GM19452 (cell line): ENCODE measurements at regions not wholly inside any gene's neighbourhood (a gene's known extent, or its start where the extent isn't known, plus 50 kb on each side); places are given as distances from the start of the nearest gene placed in this dataset.
"Not testable (repeated sequence)": the region's sequence is repeated elsewhere in the genome, so short reads cannot be mapped to it uniquely, and the experiment has no call there.

Experiments used
- ATAC-seq: cut with Tn5 transposase; IDR thresholded peaks from one replicate; pipeline ENCODE4 v1.9.1; 2021; ENCODE audit not compliant: unreplicated experiment

DNA sequence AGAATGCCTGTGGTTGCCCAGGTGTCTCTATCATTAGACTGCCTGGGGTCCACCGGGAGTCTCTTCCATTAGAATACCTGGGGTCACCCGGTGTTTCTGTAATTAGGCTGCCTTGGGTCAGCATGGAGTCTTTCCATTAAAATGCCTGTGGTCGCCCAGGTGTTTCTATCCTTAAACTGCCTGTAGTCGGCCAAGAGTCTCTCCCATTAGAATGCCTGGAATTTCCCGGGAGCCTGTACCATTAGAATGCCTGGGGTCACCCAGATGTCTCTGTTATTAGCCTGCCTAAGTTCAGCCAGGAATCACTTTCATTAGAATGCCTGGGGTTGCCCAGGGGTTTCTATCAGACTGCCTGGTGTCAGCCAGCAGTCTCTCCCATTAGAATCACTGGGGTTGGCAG, 1492.8 kb downstream of the UQCRFS1 start:
- ATAC-seq: no peak

DNA sequence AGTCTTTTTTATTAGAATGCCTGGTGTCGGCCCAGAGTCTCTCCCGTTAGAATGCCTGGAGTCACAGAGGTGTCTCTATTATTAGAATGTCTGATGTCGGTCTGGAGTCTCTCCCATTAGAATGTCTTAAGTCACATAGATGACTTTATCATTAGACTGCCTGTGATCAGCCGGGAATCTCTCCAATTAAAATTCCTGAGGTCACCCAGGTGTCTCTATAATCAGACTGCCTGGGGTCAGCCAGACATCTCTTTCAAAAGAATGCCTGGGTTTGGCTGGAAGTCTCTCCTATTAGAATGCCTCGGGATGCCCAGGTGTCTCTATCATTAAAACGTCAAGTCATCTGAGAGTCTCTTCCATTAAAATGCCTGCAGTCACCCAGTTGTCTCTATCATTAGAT, 1493.9 kb downstream of the UQCRFS1 start:
- ATAC-seq: no peak

GRCh38 chr19:27718234-27718633, 1494.7 kb downstream of the UQCRFS1 start:
- no peak for ATAC-seq

DNA sequence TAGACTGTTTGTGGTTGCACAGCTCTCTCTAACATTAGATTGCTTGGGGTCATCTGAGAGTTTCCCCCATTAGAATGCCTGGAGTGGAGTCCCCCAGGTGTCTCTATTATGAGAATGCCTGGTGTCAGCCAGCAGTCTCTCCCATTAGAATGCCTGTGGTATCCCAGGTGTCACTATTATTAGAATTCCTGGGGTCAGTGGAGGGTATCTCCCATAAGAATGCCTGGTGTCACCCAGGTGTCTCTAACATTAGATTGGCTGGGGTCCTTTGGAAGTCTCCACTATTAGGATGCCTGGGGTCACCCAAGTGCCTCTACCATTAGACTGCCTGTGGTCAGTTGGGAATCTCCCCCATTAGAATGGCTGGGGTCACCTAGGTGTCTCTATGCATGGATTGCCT, 1495.1 kb downstream of the UQCRFS1 start:
- no peak for ATAC-seq

DNA sequence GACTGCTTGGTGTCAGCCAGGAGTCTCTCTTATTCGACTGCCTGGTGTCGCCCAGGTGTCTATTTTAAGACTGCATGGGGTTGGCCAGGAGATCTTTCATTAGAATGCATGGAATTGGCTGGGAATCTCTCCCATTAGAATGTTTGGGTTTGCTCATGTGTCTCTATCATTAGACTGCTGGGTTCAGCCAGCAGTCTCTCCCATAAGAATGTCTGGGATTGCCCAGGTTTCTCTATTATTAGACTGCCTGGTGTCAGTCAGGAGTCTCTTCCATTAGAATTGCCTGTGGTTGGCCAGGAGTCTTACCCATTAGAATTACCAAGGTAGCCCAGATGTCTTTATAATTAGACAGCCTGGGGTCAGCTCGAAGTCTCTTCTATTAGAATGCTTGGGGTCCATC, 1496.0 kb downstream of the UQCRFS1 start:
- ATAC-seq: no peak

DNA sequence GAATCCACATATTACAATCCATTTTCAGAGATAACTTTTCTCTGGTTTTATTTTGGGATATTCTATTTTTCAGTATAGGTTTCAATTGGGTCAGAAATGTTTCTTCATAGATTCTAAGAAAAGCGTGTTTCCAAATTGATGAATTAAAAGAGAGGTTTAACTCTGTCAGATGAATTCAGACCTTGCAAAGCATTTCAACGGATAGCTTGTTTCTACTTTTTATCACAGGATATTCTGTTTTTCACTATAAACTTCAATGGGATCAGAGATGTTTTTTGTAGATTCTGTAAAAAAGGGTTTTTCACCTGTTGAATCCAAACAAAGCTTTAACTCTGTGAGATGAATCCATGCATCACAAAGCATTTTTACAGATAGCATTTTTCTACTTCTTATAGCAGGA, 1498.1 kb downstream of the UQCRFS1 start:
- no peak for ATAC-seq

GRCh38 chr19:27709496-27709895, 1503.5 kb downstream of the UQCRFS1 start:
- no peak for ATAC-seq

DNA sequence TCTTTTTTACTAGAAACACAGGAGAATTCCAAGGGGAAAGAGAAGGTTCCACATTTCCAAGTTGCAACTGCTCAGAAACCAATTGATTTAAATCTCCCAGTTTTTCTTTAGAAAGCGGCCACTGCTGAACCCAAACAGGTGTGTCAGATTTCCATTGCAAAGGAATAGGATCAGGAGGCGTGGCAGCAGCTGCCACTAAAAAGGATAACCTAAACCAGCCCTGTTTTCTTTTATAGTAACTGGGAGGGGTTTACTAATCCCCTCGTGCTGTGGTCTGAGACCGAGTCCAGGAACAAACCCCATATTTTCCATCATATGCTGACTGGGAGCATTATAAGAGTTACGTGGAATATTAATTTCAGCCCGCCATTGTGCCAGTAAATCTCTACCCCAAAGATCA, 1504.0 kb downstream of the UQCRFS1 start:
- not testable (repeated sequence) for ATAC-seq

GRCh38 chr19:27707026-27707425, 1505.9 kb downstream of the UQCRFS1 start:
- ATAC-seq: not testable (repeated sequence)

DNA sequence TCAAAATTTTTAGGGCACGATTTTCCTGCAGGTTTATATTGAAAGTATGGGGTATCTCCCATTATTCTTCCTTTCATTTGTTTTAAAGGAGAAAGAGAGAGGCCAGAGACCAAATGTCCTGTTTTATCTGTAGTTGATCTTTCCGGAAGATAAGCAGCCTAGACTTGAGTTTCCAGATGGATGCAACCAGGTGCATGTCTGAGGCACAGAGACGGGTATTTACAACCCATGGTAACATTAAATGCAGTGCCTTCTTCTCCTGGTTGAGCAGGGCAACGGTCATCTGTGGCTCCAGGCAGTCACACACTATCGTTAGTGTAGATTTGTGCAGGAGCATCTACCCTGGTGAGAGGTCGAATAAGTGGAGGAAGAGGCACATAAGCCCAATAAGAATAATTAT, 1507.1 kb downstream of the UQCRFS1 start:
- no peak for ATAC-seq

DNA sequence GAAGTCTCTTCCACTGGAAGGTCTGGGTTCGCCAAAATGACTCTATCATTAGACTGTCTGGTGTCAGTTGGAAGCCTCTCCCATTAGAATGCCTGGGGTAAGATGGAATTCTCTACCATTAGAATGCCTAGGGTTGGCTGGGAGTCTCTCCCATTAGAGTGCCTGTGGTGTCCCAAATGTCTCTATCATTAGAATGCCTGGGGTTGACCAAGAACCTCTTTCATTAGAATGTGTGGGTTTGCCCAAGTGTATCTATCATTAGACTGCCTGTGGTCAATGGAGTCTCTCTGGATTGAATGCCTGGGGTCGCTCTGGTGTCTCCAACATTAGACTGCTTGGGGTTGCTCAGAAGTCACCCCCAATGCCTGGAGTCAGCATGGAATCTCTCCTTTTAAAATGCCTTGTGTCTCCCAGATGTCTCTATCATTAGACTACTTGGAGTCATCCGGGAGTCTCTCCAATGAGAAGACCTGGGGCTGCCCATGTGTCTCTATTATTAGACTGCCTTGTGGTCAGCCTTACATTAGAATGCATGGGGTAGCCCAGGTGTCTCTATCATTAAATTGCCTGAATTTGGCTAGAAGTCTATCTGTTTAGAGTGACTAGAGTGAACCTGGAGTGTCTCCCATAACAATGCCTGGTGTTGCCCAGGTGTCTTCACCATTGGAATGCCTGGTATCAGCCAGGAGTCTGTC, 1518.4 kb downstream of the UQCRFS1 start:
- no peak for ATAC-seq

GRCh38 chr19:27691991-27692390, 1521.0 kb downstream of the UQCRFS1 start:
- ATAC-seq: no peak

- no peak for ATAC-seq
Measured at GRCh38 chr19:27689734-27690241, 1523.2 kb downstream of the UQCRFS1 start.

DNA sequence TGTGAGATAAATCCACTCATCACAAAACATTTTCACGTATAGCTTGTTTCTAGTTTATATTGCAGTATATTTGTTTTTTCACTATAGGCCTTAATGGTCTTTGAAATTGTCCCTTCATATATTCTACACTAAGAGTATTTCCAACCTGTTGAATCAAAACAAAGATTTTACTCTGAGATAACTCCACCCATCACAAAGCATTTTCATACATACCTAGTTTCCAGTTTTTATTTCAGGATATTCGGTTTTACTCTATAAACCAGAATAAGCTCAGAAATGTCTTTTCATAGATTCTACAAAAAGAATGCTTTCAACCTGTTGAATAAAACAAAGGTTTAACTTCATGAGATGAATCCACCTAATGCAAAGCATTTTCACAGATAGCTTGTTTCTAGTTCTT, 1528.7 kb downstream of the UQCRFS1 start:
- no peak for ATAC-seq

- no peak for ATAC-seq
Measured at GRCh38 chr19:27681972-27682371, 1531.0 kb downstream of the UQCRFS1 start.

DNA sequence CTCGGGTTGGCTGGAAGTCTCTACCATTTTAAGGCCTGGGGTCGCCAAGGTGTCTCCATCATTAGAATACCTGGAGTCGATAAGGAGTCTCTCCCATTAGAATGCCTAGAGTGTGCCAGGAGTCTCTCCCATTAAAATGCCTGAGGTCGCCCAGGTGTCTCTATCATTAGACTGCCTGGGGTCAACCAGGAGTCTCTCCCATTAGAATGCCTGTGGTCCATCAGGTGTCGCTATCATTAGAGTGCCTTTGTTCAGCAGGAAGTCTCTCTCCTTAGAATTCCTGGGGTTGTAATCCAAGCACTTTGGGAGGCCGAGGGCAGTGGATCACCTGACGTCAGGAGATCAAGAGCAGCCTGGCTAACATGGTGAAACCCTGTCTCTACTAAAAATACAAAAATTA, 1533.0 kb downstream of the UQCRFS1 start:
- no peak for ATAC-seq

- no peak for ATAC-seq
Measured at GRCh38 chr19:27679399-27679798, 1533.6 kb downstream of the UQCRFS1 start.

- no peak for ATAC-seq
Measured at GRCh38 chr19:27676877-27677276, 1536.1 kb downstream of the UQCRFS1 start.

GRCh38 chr19:27676334-27676733, 1536.6 kb downstream of the UQCRFS1 start:
- ATAC-seq: no peak

- ATAC-seq: no peak
Measured at GRCh38 chr19:27675771-27676170, 1537.2 kb downstream of the UQCRFS1 start.

- no peak for ATAC-seq
Measured at GRCh38 chr19:27674701-27675100, 1538.2 kb downstream of the UQCRFS1 start.

GRCh38 chr19:27673986-27674385, 1539.0 kb downstream of the UQCRFS1 start:
- ATAC-seq: no peak
